Astrocyte (in vitro differentiated cells and primary cell): ENCODE measurements at regions not wholly inside any gene's neighbourhood (a gene's known extent, or its start where the extent isn't known, plus 50 kb on each side); places are given as distances from the start of the nearest gene placed in this dataset.

ENCODE experiments used
- EZH2 ChIP-seq: IDR thresholded peaks from 2 replicates; pipeline ENCODE4 v1.6.1; 2012; ENCODE audit warnings: mild to moderate bottlenecking, low read length, inconsistent platforms; ENCODE audit not compliant: insufficient read depth
- TF ChIP-seq, protein P1 (sequence below): IDR thresholded peaks from 2 replicates; pipeline ENCODE4 v1.5.1; 2011; ENCODE audit warnings: low read depth, mild to moderate bottlenecking, inconsistent platforms, low read length, moderate library complexity; ENCODE audit not compliant: insufficient read depth

DNA sequence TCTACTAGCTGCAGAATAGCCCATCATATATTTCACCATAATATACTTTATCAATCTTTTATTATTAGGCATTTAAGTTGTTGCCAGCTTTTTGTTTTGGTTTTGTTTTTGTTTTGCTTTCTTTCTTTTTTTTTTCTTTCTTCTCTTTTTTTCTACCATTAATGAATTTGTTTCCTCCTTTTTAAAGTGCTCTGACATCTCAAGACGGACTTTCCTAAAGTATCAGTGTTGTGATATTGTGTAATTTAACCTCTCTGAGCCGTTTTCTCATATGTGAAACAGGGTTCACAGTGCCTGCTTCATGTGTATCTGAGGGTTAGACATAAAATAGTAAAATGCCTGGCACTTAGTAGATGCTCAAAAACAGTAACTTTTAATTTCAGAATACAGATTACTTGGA lies 109.5 kb upstream of the IL12A start:
- TF ChIP-seq, protein P1, sequence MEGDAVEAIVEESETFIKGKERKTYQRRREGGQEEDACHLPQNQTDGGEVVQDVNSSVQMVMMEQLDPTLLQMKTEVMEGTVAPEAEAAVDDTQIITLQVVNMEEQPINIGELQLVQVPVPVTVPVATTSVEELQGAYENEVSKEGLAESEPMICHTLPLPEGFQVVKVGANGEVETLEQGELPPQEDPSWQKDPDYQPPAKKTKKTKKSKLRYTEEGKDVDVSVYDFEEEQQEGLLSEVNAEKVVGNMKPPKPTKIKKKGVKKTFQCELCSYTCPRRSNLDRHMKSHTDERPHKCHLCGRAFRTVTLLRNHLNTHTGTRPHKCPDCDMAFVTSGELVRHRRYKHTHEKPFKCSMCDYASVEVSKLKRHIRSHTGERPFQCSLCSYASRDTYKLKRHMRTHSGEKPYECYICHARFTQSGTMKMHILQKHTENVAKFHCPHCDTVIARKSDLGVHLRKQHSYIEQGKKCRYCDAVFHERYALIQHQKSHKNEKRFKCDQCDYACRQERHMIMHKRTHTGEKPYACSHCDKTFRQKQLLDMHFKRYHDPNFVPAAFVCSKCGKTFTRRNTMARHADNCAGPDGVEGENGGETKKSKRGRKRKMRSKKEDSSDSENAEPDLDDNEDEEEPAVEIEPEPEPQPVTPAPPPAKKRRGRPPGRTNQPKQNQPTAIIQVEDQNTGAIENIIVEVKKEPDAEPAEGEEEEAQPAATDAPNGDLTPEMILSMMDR: no peak
- TF ChIP-seq EZH2: no peak
